ENCODE measurements at regions not wholly inside any gene's neighbourhood (a gene's known extent, or its start where the extent isn't known, plus 50 kb on each side); places are given as distances from the start of the nearest gene placed in this dataset.

DNA sequence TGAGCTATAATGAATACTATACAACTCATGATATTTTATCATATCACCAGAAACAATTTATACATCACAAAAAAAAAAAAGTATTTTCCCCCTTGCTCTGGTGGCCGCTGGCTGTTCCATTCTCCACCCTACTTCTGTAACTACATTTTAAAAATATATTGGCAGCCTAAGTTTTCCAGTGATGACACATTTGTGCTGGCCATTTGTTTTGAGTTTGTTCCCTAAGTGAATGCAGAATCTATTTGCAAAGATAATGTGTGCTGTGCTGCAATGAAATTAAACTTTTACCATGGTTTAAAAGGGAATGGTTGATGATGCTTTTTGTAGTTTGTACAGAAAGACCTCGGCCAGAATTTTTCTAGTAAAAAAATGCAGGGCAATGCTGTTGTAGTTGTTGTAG lies 1092.8 kb downstream of the TMTC2 start:
- no peak for TF ChIP-seq POLR2A (IDR thresholded peaks at IDR 0.05)
- TF ChIP-seq, protein P1, sequence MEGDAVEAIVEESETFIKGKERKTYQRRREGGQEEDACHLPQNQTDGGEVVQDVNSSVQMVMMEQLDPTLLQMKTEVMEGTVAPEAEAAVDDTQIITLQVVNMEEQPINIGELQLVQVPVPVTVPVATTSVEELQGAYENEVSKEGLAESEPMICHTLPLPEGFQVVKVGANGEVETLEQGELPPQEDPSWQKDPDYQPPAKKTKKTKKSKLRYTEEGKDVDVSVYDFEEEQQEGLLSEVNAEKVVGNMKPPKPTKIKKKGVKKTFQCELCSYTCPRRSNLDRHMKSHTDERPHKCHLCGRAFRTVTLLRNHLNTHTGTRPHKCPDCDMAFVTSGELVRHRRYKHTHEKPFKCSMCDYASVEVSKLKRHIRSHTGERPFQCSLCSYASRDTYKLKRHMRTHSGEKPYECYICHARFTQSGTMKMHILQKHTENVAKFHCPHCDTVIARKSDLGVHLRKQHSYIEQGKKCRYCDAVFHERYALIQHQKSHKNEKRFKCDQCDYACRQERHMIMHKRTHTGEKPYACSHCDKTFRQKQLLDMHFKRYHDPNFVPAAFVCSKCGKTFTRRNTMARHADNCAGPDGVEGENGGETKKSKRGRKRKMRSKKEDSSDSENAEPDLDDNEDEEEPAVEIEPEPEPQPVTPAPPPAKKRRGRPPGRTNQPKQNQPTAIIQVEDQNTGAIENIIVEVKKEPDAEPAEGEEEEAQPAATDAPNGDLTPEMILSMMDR (IDR thresholded peaks at IDR 0.05) = no peak
- 72 to 80% (median 77%) methylated on average over 2 of the region's 2 CpGs for WGBS, 4 donors
- H3K36me3 ChIP-seq (replicated peaks in 1 of 2) = no peaks in the 10 kb centered on the region
- no peaks in the 10 kb centered on the region for H3K27me3 ChIP-seq
- no peak for DNase-seq
- H3K9me3 ChIP-seq (replicated peaks in 1 of 3) = peaks cover 0 to 4% (median 0%) of the 10 kb centered on the region in 3 donors
- H3K27ac ChIP-seq = no peak overlapping the region
- intact Hi-C loops (cut with DNase I) = no loop called here
- no peaks in the 10 kb centered on the region for H3K4me1 ChIP-seq (replicated peaks in 1 of 2)
- no peak overlapping the region for H3K4me3 ChIP-seq

DNA sequence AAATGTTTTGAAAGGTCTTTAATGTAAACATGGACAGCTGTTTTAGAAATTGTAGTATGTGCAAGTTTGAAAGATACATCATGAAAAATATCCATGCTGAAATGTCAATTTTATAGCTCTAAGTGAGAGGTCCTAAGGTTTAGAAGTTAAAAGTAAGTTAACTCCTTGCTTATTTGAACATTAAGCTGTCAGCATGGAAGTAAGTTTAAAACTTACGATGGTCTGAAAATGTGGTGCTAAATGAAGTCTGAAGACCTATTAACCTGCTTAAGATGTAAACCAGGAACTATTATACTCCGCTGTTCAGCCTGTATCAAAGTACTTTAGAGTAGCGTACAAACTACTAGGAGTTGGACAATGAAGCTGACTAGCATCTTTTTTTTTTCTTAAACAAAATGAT lies 1082.4 kb downstream of the TMTC2 start:
- H3K4me1 ChIP-seq (replicated peaks in 1 of 2) = no peaks in the 10 kb centered on the region
- no peaks in the 10 kb centered on the region for H3K36me3 ChIP-seq (replicated peaks in 1 of 2)
- peaks cover 0 to under 1% (median 0%) of the 10 kb centered on the region in 3 donors for H3K9me3 ChIP-seq (replicated peaks in 1 of 3)
- DNase-seq = no peak
- H3K27me3 ChIP-seq = no peaks in the 10 kb centered on the region
- TF ChIP-seq POLR2A (IDR thresholded peaks at IDR 0.05) = no peak
- TF ChIP-seq, protein P1 (IDR thresholded peaks at IDR 0.05) = no peak
- intact Hi-C loops (cut with DNase I) = no loop called here
- WGBS, 4 donors = 74 to 83% (median 79%) methylated on average over 3 of the region's 3 CpGs
- no peak overlapping the region for H3K27ac ChIP-seq
- H3K4me3 ChIP-seq = no peak overlapping the region

DNA sequence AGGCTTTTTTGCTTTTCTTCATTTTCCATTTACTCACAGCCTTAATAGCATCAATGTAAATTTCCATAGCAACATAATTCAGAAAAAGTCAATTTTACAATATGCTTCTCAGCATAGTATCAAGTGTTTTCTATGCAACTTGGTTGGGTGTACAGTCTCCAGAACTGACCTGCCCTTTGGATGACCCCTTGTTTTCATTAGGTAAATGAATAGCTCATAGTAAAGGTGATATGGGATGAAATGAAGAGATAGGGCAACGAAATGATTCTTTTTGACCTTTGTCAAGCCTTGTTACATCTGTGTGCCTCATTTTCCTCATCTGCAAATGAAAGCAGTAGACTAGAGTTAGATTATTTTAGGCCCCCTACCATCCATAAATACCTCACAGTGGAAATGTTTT lies 1081.0 kb downstream of the TMTC2 start:
- H3K36me3 ChIP-seq (replicated peaks in 1 of 2) = no peaks in the 10 kb centered on the region
- H3K4me1 ChIP-seq (replicated peaks in 1 of 2) = no peaks in the 10 kb centered on the region
- intact Hi-C loops (cut with DNase I) = no loop called here
- 25 to 44% (median 39%) methylated on average over 1 of the region's 1 CpG for WGBS, 4 donors
- no peaks in the 10 kb centered on the region for H3K27me3 ChIP-seq
- no peak overlapping the region for H3K27ac ChIP-seq
- no peaks in the 10 kb centered on the region for H3K9me3 ChIP-seq (replicated peaks in 1 of 3)
- H3K4me3 ChIP-seq = no peak overlapping the region
- no peak for TF ChIP-seq POLR2A (IDR thresholded peaks at IDR 0.05)
- TF ChIP-seq, protein P1 (IDR thresholded peaks at IDR 0.05) = no peak
- DNase-seq = no peak

DNA sequence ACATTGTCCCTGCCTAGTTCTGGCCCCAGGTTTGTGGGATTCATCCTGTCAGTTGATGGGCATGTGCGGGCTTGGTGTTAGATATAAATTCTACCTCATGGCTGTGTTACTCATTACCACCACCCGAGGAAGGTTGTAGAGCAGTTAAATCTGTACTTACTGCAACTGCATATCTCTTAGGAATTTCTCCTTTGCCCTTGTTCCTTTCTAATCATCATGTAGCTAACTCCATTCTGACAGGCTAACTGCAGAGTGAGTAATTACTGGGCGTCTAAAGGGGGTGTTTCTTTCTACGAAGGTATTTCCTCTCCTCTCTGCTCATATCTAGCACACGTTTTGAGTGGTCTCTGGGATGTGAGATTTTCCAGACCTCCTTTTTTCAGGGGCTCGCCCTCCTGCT lies 1076.7 kb downstream of the TMTC2 start:
- 54 to 72% (median 63%) methylated on average over 6 of the region's 6 CpGs for WGBS, 4 donors
- intact Hi-C loops (cut with DNase I) = no loop called here

More for the DNA sequence above, 1076.7 kb downstream of the TMTC2 start:
- Histone ChIP-seq H3K27ac (no peak overlapping the region), H3K4me1 (replicated peaks in 1 of 2) (no peaks in the 10 kb centered on the region), H3K36me3 (replicated peaks in 1 of 2) (no peaks in the 10 kb centered on the region), H3K4me3 (no peak overlapping the region), H3K27me3 (no peaks in the 10 kb centered on the region), H3K9me3 (replicated peaks in 1 of 3) (no peaks in the 10 kb centered on the region)
- TF ChIP-seq, protein P1 (IDR thresholded peaks at IDR 0.05) = no peak
- TF ChIP-seq POLR2A (IDR thresholded peaks at IDR 0.05) = no peak
- no peak for DNase-seq

All from adrenal gland (tissue), 9 donors.